HCT116 (cell line): ENCODE measurements at regions not wholly inside any gene's neighbourhood (a gene's known extent, or its start where the extent isn't known, plus 50 kb on each side); places are given as distances from the start of the nearest gene placed in this dataset.

Source experiments
- CTCF ChIP-seq, 3 experiments: fragments of 200-600 bp in 1 of 3; sonication (generic) in 1 of 3; IDR thresholded peaks in 2 of 3; conservative IDR thresholded peaks in 1 of 3; 2 replicates each; pipeline ENCODE4 v1.5.1; 2012 to 2017; ENCODE audit warnings: low read depth in 2 of 3, low read length in 2 of 3, antibody characterized with exemption in 1 of 3, borderline replicate concordance in 1 of 3, control low read depth in 1 of 3, mild to moderate bottlenecking in 1 of 3, mixed read lengths in 1 of 3, mixed run types in 1 of 3, moderate library complexity in 1 of 3; ENCODE audit not compliant: insufficient read depth in 1 of 3
- ZNF274 ChIP-seq: fragments of 200-500 bp; sonication (Bioruptor generic); IDR thresholded peaks from 2 replicates; pipeline ENCODE4 v1.6.1; 2014; ENCODE audit warnings: mild to moderate bottlenecking, low read depth, low read length, inconsistent platforms

- no peak for TF ChIP-seq ZNF274
- TF ChIP-seq CTCF (IDR thresholded peaks at IDR 0.05 in 2 of 3, conservative IDR thresholded peaks at IDR 0.05 in 1 of 3; ENCODE audit: borderline replicate concordance in 1 of 3, insufficient read depth in 1 of 3, low read depth in 2 of 3, low read length in 2 of 3) = no peak
These were observed 179.0 kb upstream of the TARS1 start for GRCh38 chr5:33261747-33262146.
